NCI-H1105 treated with DMSO at 0.1 percent for 48 hours (cell line): ENCODE measurements at regions not wholly inside any gene's neighbourhood (a gene's known extent, or its start where the extent isn't known, plus 50 kb on each side); places are given as distances from the start of the nearest gene placed in this dataset.
A peak's percentile ranks its signal among the peaks of the same experiment; 100 is the strongest.

Source experiments
- DNase-seq: peaks from one replicate; lab custom pipeline; 2025; lab: John Stamatoyannopoulos, UW

GRCh38 chr20:19077370-19078220, 134.8 kb upstream of the SLC24A3 start:
- no peak for DNase-seq

- DNase-seq, result no peak
Measured at GRCh38 chr20:19078448-19079373, 133.7 kb upstream of the SLC24A3 start.

- DNase-seq, result peak; percentile 24
Measured at GRCh38 chr20:19079536-19080299, 132.7 kb upstream of the SLC24A3 start.

- DNase-seq, result no peak
Measured at GRCh38 chr20:19081937-19082336, 130.5 kb upstream of the SLC24A3 start.

- DNase-seq, result no peak
Measured at GRCh38 chr20:19083136-19083621, 129.3 kb upstream of the SLC24A3 start.

GRCh38 chr20:19090332-19090731, 122.1 kb upstream of the SLC24A3 start:
- DNase-seq, result no peak

- DNase-seq, result no peak
Measured at GRCh38 chr20:19094959-19095541, 117.4 kb upstream of the SLC24A3 start.

- DNase-seq, result no peak
Measured at GRCh38 chr20:19095762-19096161, 116.7 kb upstream of the SLC24A3 start.

- DNase-seq, result no peak
Measured at GRCh38 chr20:19096843-19097242, 115.6 kb upstream of the SLC24A3 start.

- no peak for DNase-seq
Measured at GRCh38 chr20:19098117-19098516, 114.3 kb upstream of the SLC24A3 start.

GRCh38 chr20:19098806-19099578, 113.5 kb upstream of the SLC24A3 start:
- DNase-seq, result no peak

GRCh38 chr20:19099596-19100545, 112.6 kb upstream of the SLC24A3 start:
- no peak for DNase-seq

GRCh38 chr20:19100975-19101374, 111.5 kb upstream of the SLC24A3 start:
- no peak for DNase-seq

GRCh38 chr20:19104186-19104585, 108.3 kb upstream of the SLC24A3 start:
- no peak for DNase-seq

GRCh38 chr20:19108155-19108554, 104.3 kb upstream of the SLC24A3 start:
- no peak for DNase-seq

GRCh38 chr20:19110285-19110684, 102.2 kb upstream of the SLC24A3 start:
- DNase-seq, result no peak

GRCh38 chr20:19110881-19111460, 101.5 kb upstream of the SLC24A3 start:
- DNase-seq, result peak; percentile 69

GRCh38 chr20:19112828-19113227, 99.6 kb upstream of the SLC24A3 start:
- DNase-seq, result no peak

GRCh38 chr20:19113343-19113930, 99.0 kb upstream of the SLC24A3 start:
- DNase-seq, result no peak
